HEK293 (cell line): ENCODE measurements at regions not wholly inside any gene's neighbourhood (a gene's known extent, or its start where the extent isn't known, plus 50 kb on each side); places are given as distances from the start of the nearest gene placed in this dataset.

Source experiments
- ATF2 ChIP-seq: fragments of 450-650 bp; formaldehyde crosslinking; IDR thresholded peaks from 2 replicates; pipeline ENCODE4 v1.5.1; 2016; ENCODE audit warnings: missing biosample characterization, missing genetic modification characterization, low read depth
- CTCF ChIP-seq: fragments of 450-650 bp; formaldehyde crosslinking; IDR thresholded peaks from 2 replicates; pipeline ENCODE4 v1.5.1; 2016; ENCODE audit warnings: missing biosample characterization, missing genetic modification characterization
- SP2 ChIP-seq: fragments of 450-650 bp; formaldehyde crosslinking; IDR thresholded peaks from 2 replicates; pipeline ENCODE4 v1.5.1; 2016; ENCODE audit warnings: missing biosample characterization, missing genetic modification characterization
- ZBTB1 ChIP-seq: fragments of 450-650 bp; formaldehyde crosslinking; IDR thresholded peaks from 2 replicates; pipeline ENCODE4 v1.5.1; 2016; ENCODE audit warnings: missing biosample characterization, missing genetic modification characterization
- ZBTB8A ChIP-seq: fragments of 450-650 bp; formaldehyde crosslinking; IDR thresholded peaks from 2 replicates; pipeline ENCODE4 v1.5.1; 2016; ENCODE audit warnings: missing biosample characterization, missing genetic modification characterization
- ZFHX2 ChIP-seq: fragments of 450-650 bp; formaldehyde crosslinking; conservative IDR thresholded peaks from 2 replicates; pipeline ENCODE4 v1.5.1; 2016; ENCODE audit warnings: missing biosample characterization, missing genetic modification characterization
- ZNF121 ChIP-seq: fragments of 450-650 bp; formaldehyde crosslinking; IDR thresholded peaks from 2 replicates; pipeline ENCODE4 v1.5.1; 2016; ENCODE audit warnings: missing biosample characterization, missing genetic modification characterization
- ZNF175 ChIP-seq: fragments of 450-650 bp; formaldehyde crosslinking; IDR thresholded peaks from 2 replicates; pipeline ENCODE4 v1.5.1; 2016; ENCODE audit warnings: missing biosample characterization, missing genetic modification characterization
- ZNF274 ChIP-seq, 2 experiments: fragments of 200-500 bp in 1 of 2; fragments of 450-650 bp in 1 of 2; sonication (Bioruptor generic) in 1 of 2; formaldehyde crosslinking in 1 of 2; IDR thresholded peaks; 2 replicates each; pipeline versions ENCODE4 v1.5.1 to v1.6.1; 2014 to 2016; ENCODE audit warnings: borderline replicate concordance in 1 of 2, inconsistent platforms in 1 of 2, low read length in 1 of 2, missing biosample characterization in 1 of 2, missing genetic modification characterization in 1 of 2
- ZNF621 ChIP-seq: fragments of 450-650 bp; formaldehyde crosslinking; IDR thresholded peaks from 2 replicates; pipeline ENCODE4 v1.5.1; 2017; ENCODE audit warnings: missing biosample characterization, missing genetic modification characterization
- ZNF701 ChIP-seq: fragments of 450-650 bp; formaldehyde crosslinking; IDR thresholded peaks from 2 replicates; pipeline ENCODE4 v1.5.1; 2016; ENCODE audit warnings: missing biosample characterization, missing genetic modification characterization
- ZNF792 ChIP-seq: fragments of 450-650 bp; formaldehyde crosslinking; IDR thresholded peaks from 2 replicates; pipeline ENCODE4 v1.5.1; 2016; ENCODE audit warnings: missing biosample characterization, missing genetic modification characterization
- TF ChIP-seq, protein P1 (sequence below): fragments of 450-650 bp; formaldehyde crosslinking; IDR thresholded peaks from 2 replicates; pipeline ENCODE4 v1.5.1; 2017; ENCODE audit warnings: missing biosample characterization, missing genetic modification characterization

DNA sequence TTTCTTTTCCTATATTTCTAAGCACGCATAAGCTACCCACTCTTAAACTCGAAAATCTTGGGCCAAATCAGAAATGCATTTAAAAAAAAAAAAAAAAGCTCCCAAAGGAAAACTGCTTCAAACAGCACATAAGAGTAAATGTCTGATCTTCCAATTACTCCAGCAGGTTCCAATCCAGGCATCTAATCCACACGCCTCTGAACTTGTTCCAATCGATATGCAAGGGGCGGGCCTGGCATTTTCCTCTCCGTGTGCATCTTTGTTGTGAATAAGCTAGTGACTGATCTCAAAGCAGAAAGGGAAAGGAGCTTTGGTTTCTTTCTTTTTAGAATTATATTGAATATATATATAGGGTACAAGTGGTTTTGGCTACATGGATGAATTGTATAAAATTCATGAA is 365.5 kb downstream of the PRDM2 start:
- TF ChIP-seq ZBTB1 (tag by site-specific recombination) (no peak), ZBTB8A (tag by site-specific recombination) (no peak), ZFHX2 (no peak), ZNF621 (no peak), ZNF121 (tag by site-specific recombination) (no peak), CTCF (no peak), ZNF274 (IDR thresholded peaks at IDR 0.05; ENCODE audit: low read length) (no peak), ZNF274 (tag by site-specific recombination; IDR thresholded peaks at IDR 0.05; ENCODE audit: borderline replicate concordance) (no peak), ZNF701 (tag by site-specific recombination) (no peak), SP2 (no peak), ATF2 (tag by site-specific recombination) (no peak), ZNF792 (tag by site-specific recombination) (no peak), ZNF175 (tag by site-specific recombination) (no peak)
- TF ChIP-seq, protein P1, sequence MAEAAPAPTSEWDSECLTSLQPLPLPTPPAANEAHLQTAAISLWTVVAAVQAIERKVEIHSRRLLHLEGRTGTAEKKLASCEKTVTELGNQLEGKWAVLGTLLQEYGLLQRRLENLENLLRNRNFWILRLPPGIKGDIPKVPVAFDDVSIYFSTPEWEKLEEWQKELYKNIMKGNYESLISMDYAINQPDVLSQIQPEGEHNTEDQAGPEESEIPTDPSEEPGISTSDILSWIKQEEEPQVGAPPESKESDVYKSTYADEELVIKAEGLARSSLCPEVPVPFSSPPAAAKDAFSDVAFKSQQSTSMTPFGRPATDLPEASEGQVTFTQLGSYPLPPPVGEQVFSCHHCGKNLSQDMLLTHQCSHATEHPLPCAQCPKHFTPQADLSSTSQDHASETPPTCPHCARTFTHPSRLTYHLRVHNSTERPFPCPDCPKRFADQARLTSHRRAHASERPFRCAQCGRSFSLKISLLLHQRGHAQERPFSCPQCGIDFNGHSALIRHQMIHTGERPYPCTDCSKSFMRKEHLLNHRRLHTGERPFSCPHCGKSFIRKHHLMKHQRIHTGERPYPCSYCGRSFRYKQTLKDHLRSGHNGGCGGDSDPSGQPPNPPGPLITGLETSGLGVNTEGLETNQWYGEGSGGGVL (tag by site-specific recombination), result no peak
